Mesenchymal stem cell (in vitro differentiated cells and primary cell): ENCODE measurements at regions not wholly inside any gene's neighbourhood (a gene's known extent, or its start where the extent isn't known, plus 50 kb on each side); places are given as distances from the start of the nearest gene placed in this dataset.

ENCODE experiments used
- DNase-seq: peaks from one replicate; pipeline ENCODE4 v3.0.0-alpha.2; 2013
- H2AFZ ChIP-seq: one replicate; pipeline ENCODE4 v1.6.1; 2013; ENCODE audit warnings: low read depth, mild to moderate bottlenecking, control low read depth, inconsistent platforms, low read length, moderate library complexity
- H2AK5ac ChIP-seq: 2 replicates; pipeline ENCODE4 v1.6.1; 2013; ENCODE audit warnings: low read length, moderate library complexity, mild to moderate bottlenecking, inconsistent platforms; ENCODE audit not compliant: severe bottlenecking
- H2BK120ac ChIP-seq: one replicate; pipeline ENCODE4 v1.6.1; 2013; ENCODE audit warnings: low read depth, mild to moderate bottlenecking, inconsistent platforms, low read length, moderate library complexity
- H2BK12ac ChIP-seq, 2 experiments: one replicate each; pipeline ENCODE4 v1.6.1; 2013; ENCODE audit warnings: inconsistent platforms in 2 of 2, low read length in 2 of 2, mild to moderate bottlenecking in 2 of 2, moderate library complexity in 2 of 2, control low read depth in 1 of 2
- H2BK15ac ChIP-seq: one replicate; pipeline ENCODE4 v1.6.1; 2013; ENCODE audit warnings: mild to moderate bottlenecking, low read depth, inconsistent platforms; ENCODE audit not compliant: poor library complexity, severe bottlenecking
- H2BK5ac ChIP-seq: 2 replicates; pipeline ENCODE4 v1.6.1; 2013; ENCODE audit warnings: low read depth, mild to moderate bottlenecking, low read length, control low read depth, inconsistent platforms; ENCODE audit not compliant: poor library complexity, severe bottlenecking
- H3K14ac ChIP-seq, 2 experiments: one replicate each; pipeline ENCODE4 v1.6.1; 2013; ENCODE audit warnings: inconsistent platforms in 2 of 2, low read length in 2 of 2, control low read depth in 1 of 2, mild to moderate bottlenecking in 1 of 2, moderate library complexity in 1 of 2
- H3K18ac ChIP-seq, 2 experiments: one replicate each; pipeline ENCODE4 v1.6.1; 2013; ENCODE audit warnings: inconsistent platforms in 2 of 2, low read length in 2 of 2, control low read depth in 1 of 2, low read depth in 1 of 2, mild to moderate bottlenecking in 1 of 2
- H3K23ac ChIP-seq, 2 experiments: one replicate each; pipeline ENCODE4 v1.6.1; 2013; ENCODE audit warnings: inconsistent platforms in 2 of 2, low read length in 2 of 2, mild to moderate bottlenecking in 2 of 2, moderate library complexity in 2 of 2, control low read depth in 1 of 2
- H3K27ac ChIP-seq: 2 replicates; pipeline ENCODE4 v1.5.1; 2013; ENCODE audit warnings: mild to moderate bottlenecking, moderate library complexity, low read length, control low read depth, inconsistent platforms; ENCODE audit not compliant: poor library complexity, severe bottlenecking
- H3K27me3 ChIP-seq, 2 experiments: 2 replicates each; pipeline versions ENCODE4 v1.6.1 to v1.7.0; 2013; ENCODE audit warnings: low read length in 2 of 2, mild to moderate bottlenecking in 2 of 2, moderate library complexity in 2 of 2, control low read depth in 1 of 2, inconsistent platforms in 1 of 2; ENCODE audit not compliant: control insufficient read depth in 1 of 2, insufficient read depth in 1 of 2
- H3K36me3 ChIP-seq, 2 experiments: 2 replicates each; pipeline versions ENCODE4 v1.6.1 to v1.7.0; 2013; ENCODE audit warnings: low read length in 2 of 2, control low read depth in 1 of 2, inconsistent platforms in 1 of 2, low read depth in 1 of 2, mild to moderate bottlenecking in 1 of 2; ENCODE audit not compliant: insufficient read depth in 2 of 2, control insufficient read depth in 1 of 2
- H3K4ac ChIP-seq, 2 experiments: one replicate each; pipeline ENCODE4 v1.6.1; 2013; ENCODE audit warnings: inconsistent platforms in 2 of 2, low read length in 2 of 2, mild to moderate bottlenecking in 2 of 2, moderate library complexity in 2 of 2, control low read depth in 1 of 2, low read depth in 1 of 2
- H3K4me1 ChIP-seq: 2 replicates; pipeline ENCODE4 v1.6.1; 2013; ENCODE audit warnings: low read depth, low read length, control low read depth; ENCODE audit not compliant: control insufficient read depth, insufficient read depth
- H3K4me2 ChIP-seq: 2 replicates; pipeline ENCODE4 v1.6.1; 2013; ENCODE audit warnings: low read length, mild to moderate bottlenecking, inconsistent platforms; ENCODE audit not compliant: poor library complexity, severe bottlenecking
- H3K4me3 ChIP-seq, 2 experiments: 2 replicates each; pipeline versions ENCODE4 v1.5.1 to v1.7.0; 2013; ENCODE audit warnings: low read length in 2 of 2, mild to moderate bottlenecking in 2 of 2, control low read depth in 1 of 2, low read depth in 1 of 2; ENCODE audit not compliant: insufficient read depth in 1 of 2
- H3K79me1 ChIP-seq: replicated peaks from 2 replicates; pipeline ENCODE4 v1.6.1; 2013; ENCODE audit warnings: mild to moderate bottlenecking, control low read depth, low read length, inconsistent platforms; ENCODE audit not compliant: poor library complexity, severe bottlenecking
- H3K9ac ChIP-seq: 2 replicates; pipeline ENCODE4 v1.7.0; 2013; ENCODE audit warnings: mild to moderate bottlenecking, low read length, moderate library complexity
- H3K9me3 ChIP-seq: 2 replicates; pipeline ENCODE4 v1.7.0; 2013; ENCODE audit warnings: mild to moderate bottlenecking, low read length; ENCODE audit not compliant: control insufficient read depth
- H4K8ac ChIP-seq: one replicate; pipeline ENCODE4 v1.6.1; 2013; ENCODE audit warnings: inconsistent platforms, mild to moderate bottlenecking, low read length, moderate library complexity
- H4K91ac ChIP-seq: one replicate; pipeline ENCODE4 v1.6.1; 2013; ENCODE audit warnings: mild to moderate bottlenecking, low read length, inconsistent platforms
- whole genome bisulfite sequencing: methylation state at CpG from one replicate; pipeline ENCODE4 v1.1.7; 2013; ENCODE audit warnings: mixed read lengths; 5-methylcytosine and 5-hydroxymethylcytosine counted together

- no peak overlapping the region for H2AFZ ChIP-seq
- no peak overlapping the region for H2BK15ac ChIP-seq
Observed at GRCh38 chr6:132964868-132965382, 150.6 kb downstream of the RPS12 start.

GRCh38 chr6:132967871-132968270 is 153.5 kb downstream of the RPS12 start:
- H2AFZ ChIP-seq = no peak overlapping the region
- no peak overlapping the region for H3K4me3 ChIP-seq
- H3K4ac ChIP-seq = no peak overlapping the region
- H3K23ac ChIP-seq = no peak overlapping the region
- no peak overlapping the region for H3K18ac ChIP-seq
- H3K27me3 ChIP-seq = no peaks in the 10 kb centered on the region
- no peaks in the 10 kb centered on the region for H3K36me3 ChIP-seq
- H2BK15ac ChIP-seq = no peak overlapping the region
- no peak overlapping the region for H3K4me2 ChIP-seq
- H3K9me3 ChIP-seq = no peaks in the 10 kb centered on the region
- H3K27ac ChIP-seq = no peak overlapping the region
- no peaks in the 10 kb centered on the region for H3K79me1 ChIP-seq
- no peak overlapping the region for H2BK5ac ChIP-seq
- H2BK12ac ChIP-seq = no peak overlapping the region
- H4K91ac ChIP-seq = no peak overlapping the region
- no peak overlapping the region for H2BK120ac ChIP-seq
- WGBS = 70% methylated on average over 2 of the region's 2 CpGs
- H3K9ac ChIP-seq = no peak overlapping the region
- H3K4me1 ChIP-seq = no peaks in the 10 kb centered on the region
- H3K14ac ChIP-seq = no peak overlapping the region
- no peak overlapping the region for H2AK5ac ChIP-seq
- no peak for DNase-seq
- no peak overlapping the region for H4K8ac ChIP-seq

More at GRCh38 chr6:132964868-132965382, 150.6 kb downstream of the RPS12 start:
- no peak overlapping the region for H2BK120ac ChIP-seq
- no peaks in the 10 kb centered on the region for H3K36me3 ChIP-seq
- H3K4me2 ChIP-seq = no peak overlapping the region
- 60% methylated on average over 2 of the region's 2 CpGs for WGBS
- no peak for DNase-seq
- H3K27ac ChIP-seq = no peak overlapping the region
- H3K23ac ChIP-seq = no peak overlapping the region
- no peak overlapping the region for H3K18ac ChIP-seq
- peaks cover 2% of the 10 kb centered on the region for H3K4me1 ChIP-seq
- no peak overlapping the region for H3K4ac ChIP-seq
- H2BK5ac ChIP-seq = no peak overlapping the region
- H2BK12ac ChIP-seq = no peak overlapping the region
- H3K14ac ChIP-seq = no peak overlapping the region
- no peak overlapping the region for H3K9ac ChIP-seq
- H2AK5ac ChIP-seq = no peak overlapping the region
- H4K8ac ChIP-seq = no peak overlapping the region
- no peaks in the 10 kb centered on the region for H3K79me1 ChIP-seq
- no peak overlapping the region for H4K91ac ChIP-seq
- H3K9me3 ChIP-seq = no peaks in the 10 kb centered on the region
- peaks cover 0 to 4% of the 10 kb centered on the region in 2 experiments for H3K27me3 ChIP-seq
- no peak overlapping the region for H3K4me3 ChIP-seq

GRCh38 chr6:132968419-132968950 is 154.1 kb downstream of the RPS12 start:
- WGBS = 65% methylated on average over 4 of the region's 5 CpGs
- Histone ChIP-seq H3K79me1 (no peaks in the 10 kb centered on the region), H2AK5ac (no peak overlapping the region), H4K8ac (no peak overlapping the region), H3K27ac (no peak overlapping the region), H3K9ac (no peak overlapping the region), H3K36me3 (no peaks in the 10 kb centered on the region), H3K4me2 (no peak overlapping the region), H2BK120ac (no peak overlapping the region), H3K14ac (no peak overlapping the region), H3K4me1 (no peaks in the 10 kb centered on the region), H3K23ac (no peak overlapping the region), H2BK15ac (no peak overlapping the region), H3K4me3 (no peak overlapping the region), H2BK12ac (no peak overlapping the region), H2AFZ (no peak overlapping the region), H3K4ac (no peak overlapping the region), H2BK5ac (no peak overlapping the region), H3K18ac (no peak overlapping the region), H4K91ac (no peak overlapping the region), H3K27me3 (no peaks in the 10 kb centered on the region), H3K9me3 (no peaks in the 10 kb centered on the region)
- no peak for DNase-seq

- Histone ChIP-seq H4K8ac (no peak overlapping the region), H3K18ac (no peak overlapping the region), H2AFZ (no peak overlapping the region), H3K4me1 (no peaks in the 10 kb centered on the region), H3K79me1 (no peaks in the 10 kb centered on the region), H3K9me3 (no peaks in the 10 kb centered on the region), H3K27me3 (no peaks in the 10 kb centered on the region), H4K91ac (no peak overlapping the region), H2BK5ac (no peak overlapping the region), H3K27ac (no peak overlapping the region), H2BK12ac (no peak overlapping the region), H3K9ac (no peak overlapping the region), H2AK5ac (no peak overlapping the region), H2BK15ac (no peak overlapping the region), H3K36me3 (no peaks in the 10 kb centered on the region), H3K23ac (no peak overlapping the region), H2BK120ac (no peak overlapping the region), H3K4me2 (no peak overlapping the region), H3K4ac (no peak overlapping the region), H3K4me3 (no peak overlapping the region), H3K14ac (no peak overlapping the region)
- DNase-seq = no peak
- 38% methylated on average over 1 of the region's 1 CpG for WGBS
Observed at GRCh38 chr6:132969196-132969595, 154.8 kb downstream of the RPS12 start.
